ENCODE measurements at regions not wholly inside any gene's neighbourhood (a gene's known extent, or its start where the extent isn't known, plus 50 kb on each side); places are given as distances from the start of the nearest gene placed in this dataset.

- DNase-seq: peak; percentile 31
These were observed 1156.9 kb upstream of the MAP3K7 start for GRCh38 chr6:91743756-91744155.

GRCh38 chr6:91731939-91732338 lies 1145.1 kb upstream of the MAP3K7 start:
- DNase-seq: no peak

GRCh38 chr6:91730710-91731109 lies 1143.8 kb upstream of the MAP3K7 start:
- DNase-seq: no peak

- no peak for DNase-seq
These were observed 1133.5 kb upstream of the MAP3K7 start for GRCh38 chr6:91720324-91720723.

- no peak for DNase-seq
These were observed 1132.5 kb upstream of the MAP3K7 start for GRCh38 chr6:91719414-91719813.

GRCh38 chr6:91718198-91718597 lies 1131.3 kb upstream of the MAP3K7 start:
- DNase-seq: no peak

- no peak for DNase-seq
These were observed 1130.2 kb upstream of the MAP3K7 start for GRCh38 chr6:91717094-91717493.

GRCh38 chr6:91716361-91716760 lies 1129.5 kb upstream of the MAP3K7 start:
- no peak for DNase-seq

- no peak for DNase-seq
These were observed 1128.4 kb upstream of the MAP3K7 start for GRCh38 chr6:91715171-91715805.

- DNase-seq: no peak
These were observed 1127.0 kb upstream of the MAP3K7 start for GRCh38 chr6:91713911-91714310.

- DNase-seq: no peak
These were observed 1124.6 kb upstream of the MAP3K7 start for GRCh38 chr6:91711518-91711917.

GRCh38 chr6:91710342-91710741 lies 1123.5 kb upstream of the MAP3K7 start:
- peak; percentile 72 for DNase-seq

GRCh38 chr6:91708534-91708933 lies 1121.7 kb upstream of the MAP3K7 start:
- DNase-seq: no peak

GRCh38 chr6:91705646-91706045 lies 1118.8 kb upstream of the MAP3K7 start:
- DNase-seq: no peak

GRCh38 chr6:91704531-91704930 lies 1117.7 kb upstream of the MAP3K7 start:
- DNase-seq: no peak

GRCh38 chr6:91697010-91697695 lies 1110.3 kb upstream of the MAP3K7 start:
- no peak for DNase-seq

GRCh38 chr6:91695221-91695620 lies 1108.3 kb upstream of the MAP3K7 start:
- no peak for DNase-seq

GRCh38 chr6:91694016-91694654 lies 1107.3 kb upstream of the MAP3K7 start:
- no peak for DNase-seq

GRCh38 chr6:91691449-91691848 lies 1104.6 kb upstream of the MAP3K7 start:
- no peak for DNase-seq

- peak; percentile 56 for DNase-seq
These were observed 1096.4 kb upstream of the MAP3K7 start for GRCh38 chr6:91683240-91683639.

- no peak for DNase-seq
These were observed 1094.4 kb upstream of the MAP3K7 start for GRCh38 chr6:91681296-91681695.

- peak; percentile 67 for DNase-seq
These were observed 1092.0 kb upstream of the MAP3K7 start for GRCh38 chr6:91678679-91679446.

- no peak for DNase-seq
These were observed 1085.3 kb upstream of the MAP3K7 start for GRCh38 chr6:91672201-91672600.

- no peak for DNase-seq
These were observed 1083.0 kb upstream of the MAP3K7 start for GRCh38 chr6:91669871-91670268.

All from NCI-H146 (cell line).